SK-N-SH (cell line): ENCODE measurements at regions not wholly inside any gene's neighbourhood (a gene's known extent, or its start where the extent isn't known, plus 50 kb on each side); places are given as distances from the start of the nearest gene placed in this dataset.

Source experiments
- CTCF ChIA-PET: fragments of 300-600, 350-600 bp; formaldehyde crosslinking; extraction: SDS; loops from one replicate; lab custom pipeline; 2021; lab: Yijun Ruan, JAX
- POLR2A ChIA-PET: fragments of 350-600 bp; sonication (Branson Sonifier 250); formaldehyde crosslinking; extraction: SDS; loops from one replicate; lab custom pipeline; 2020; ENCODE audit warnings: antibody characterized with exemption, inconsistent platforms; lab: Yijun Ruan, JAX
- DNase-seq: peaks from one replicate; pipeline ENCODE4 v3.0.0; 2012
- H2AFZ ChIP-seq: fragments of 200-600 bp; sonication (generic); 2 replicates; pipeline ENCODE4 v1.8.1; 2016; ENCODE audit warnings: antibody characterized with exemption, mild to moderate bottlenecking, low read depth
- H3F3A ChIP-seq: fragments of 200-600 bp; sonication (generic); replicated peaks from 2 replicates; pipeline ENCODE3; 2016; ENCODE audit warnings: antibody characterized with exemption, mild to moderate bottlenecking; ENCODE audit not compliant: insufficient read depth
- H3K27ac ChIP-seq, 2 experiments: fragments of 200-500 bp in 1 of 2; fragments of 200-600 bp in 1 of 2; sonication (Bioruptor generic) in 1 of 2; sonication (generic), shearing (Covaris generic) in 1 of 2; 2 replicates each; pipeline versions ENCODE4 v1.5.1 to v1.6.1; 2014 to 2016; ENCODE audit warnings: low read depth in 2 of 2, inconsistent platforms in 1 of 2, low read length in 1 of 2, mild to moderate bottlenecking in 1 of 2, mixed read lengths in 1 of 2
- H3K27me3 ChIP-seq: fragments of 200-600 bp; sonication (generic), shearing (Covaris generic); 2 replicates; pipeline ENCODE4 v1.6.1; 2016; ENCODE audit warnings: mixed run types; ENCODE audit not compliant: insufficient read depth
- H3K36me3 ChIP-seq, 2 experiments: fragments of 200-500 bp in 1 of 2; fragments of 200-600 bp in 1 of 2; sonication (Bioruptor generic) in 1 of 2; sonication (generic) in 1 of 2; replicated peaks in 1 of 2; 2 replicates each; pipeline versions ENCODE3 to v1.5.1; 2014 to 2016; ENCODE audit warnings: low read length in 1 of 2, mild to moderate bottlenecking in 1 of 2; ENCODE audit not compliant: insufficient read depth in 2 of 2, control insufficient read depth in 1 of 2
- H3K4me1 ChIP-seq, 2 experiments: fragments of 200-500 bp in 1 of 2; fragments of 200-600 bp in 1 of 2; sonication (Bioruptor generic) in 1 of 2; sonication (generic), shearing (Covaris generic) in 1 of 2; 2 replicates each; pipeline versions ENCODE4 v1.5.1 to v1.6.1; 2014 to 2016; ENCODE audit warnings: low read depth in 1 of 2, low read length in 1 of 2, mixed run types in 1 of 2; ENCODE audit not compliant: insufficient read depth in 2 of 2, control insufficient read depth in 1 of 2
- H3K4me2 ChIP-seq: fragments of 200-600 bp; sonication (generic), shearing (Covaris generic); 2 replicates; pipeline ENCODE4 v1.6.1; 2017; ENCODE audit warnings: mixed run types
- H3K4me3 ChIP-seq, 2 experiments: fragments of 200-500 bp in 1 of 2; fragments of 200-600 bp in 1 of 2; sonication (Bioruptor generic) in 1 of 2; sonication (generic), shearing (Covaris generic) in 1 of 2; 2 replicates each; pipeline versions ENCODE4 v1.5.1 to v1.8.1; 2014 to 2016; ENCODE audit warnings: low read depth in 2 of 2, inconsistent platforms in 1 of 2, low read length in 1 of 2, mild to moderate bottlenecking in 1 of 2, mixed read lengths in 1 of 2, moderate library complexity in 1 of 2
- H3K79me2 ChIP-seq: fragments of 200-600 bp; sonication (generic); 2 replicates; pipeline ENCODE4 v1.8.1; 2017; ENCODE audit warnings: mild to moderate bottlenecking; ENCODE audit not compliant: insufficient read depth
- H3K9ac ChIP-seq: fragments of 200-600 bp; sonication (generic); 2 replicates; pipeline ENCODE4 v1.6.1; 2017; ENCODE audit warnings: mixed run types
- H3K9me2 ChIP-seq: fragments of 200-600 bp; sonication (generic); 2 replicates; pipeline ENCODE4 v1.6.1; 2017; ENCODE audit warnings: mixed run types
- H3K9me3 ChIP-seq: fragments of 200-600 bp; sonication (generic); 2 replicates; pipeline ENCODE4 v1.6.1; 2017; ENCODE audit warnings: mixed run types, mild to moderate bottlenecking, moderate library complexity
- H4K20me1 ChIP-seq: fragments of 200-600 bp; sonication (generic); 2 replicates; pipeline ENCODE4 v1.6.1; 2017; ENCODE audit warnings: mild to moderate bottlenecking, mixed run types; ENCODE audit not compliant: insufficient read depth
- CHD2 ChIP-seq: fragments of 150-350 bp; IDR thresholded peaks from 2 replicates; pipeline ENCODE4 v1.6.1; 2018; ENCODE audit warnings: low read length; ENCODE audit not compliant: partially characterized antibody
- ELF1 ChIP-seq: IDR thresholded peaks from 2 replicates; pipeline ENCODE4 v1.4.0; 2012
- EP300 ChIP-seq, 2 experiments: IDR thresholded peaks; 2 replicates each; pipeline versions ENCODE4 v1.4.0 to v1.6.1; 2012; ENCODE audit warnings: borderline replicate concordance in 1 of 2, low read depth in 1 of 2, low read length in 1 of 2
- FOXM1 ChIP-seq: IDR thresholded peaks from 2 replicates; pipeline ENCODE4 v1.4.0; 2012; ENCODE audit warnings: low read depth, mild to moderate bottlenecking
- JUND ChIP-seq: IDR thresholded peaks from 2 replicates; pipeline ENCODE4 v1.4.0; 2012
- MXI1 ChIP-seq: IDR thresholded peaks from 2 replicates; pipeline ENCODE4 v1.6.1; 2012; ENCODE audit warnings: mild to moderate bottlenecking, low read depth, low read length, improper control_type of control experiment
- NFIC ChIP-seq: IDR thresholded peaks from 2 replicates; pipeline ENCODE4 v1.4.0; 2012; ENCODE audit warnings: borderline replicate concordance
- NRF1 ChIP-seq: IDR thresholded peaks from 2 replicates; pipeline ENCODE4 v1.6.1; 2012; ENCODE audit warnings: low read depth, mild to moderate bottlenecking, low read length
- RAD21 ChIP-seq: IDR thresholded peaks from 2 replicates; pipeline ENCODE4 v1.6.1; 2012; ENCODE audit warnings: mild to moderate bottlenecking, low read length
- RCOR1 ChIP-seq: fragments of 150-350 bp; IDR thresholded peaks from 2 replicates; pipeline ENCODE4 v1.6.1; 2017; ENCODE audit warnings: antibody characterized with exemption, low read length
- RFX5 ChIP-seq: IDR thresholded peaks from 2 replicates; pipeline ENCODE4 v1.6.1; 2012; ENCODE audit warnings: mild to moderate bottlenecking, improper control_type of control experiment, low read length
- SMC3 ChIP-seq: IDR thresholded peaks from 2 replicates; pipeline ENCODE4 v1.6.1; 2012; ENCODE audit warnings: low read depth, low read length, improper control_type of control experiment
- TEAD4 ChIP-seq: IDR thresholded peaks from 2 replicates; pipeline ENCODE4 v1.4.0; 2012; ENCODE audit warnings: mild to moderate bottlenecking, borderline replicate concordance; ENCODE audit not compliant: insufficient read depth
- WGBS: methylation state at CpG from one replicate; pipeline ENCODE4 v1.1.6; 2017; ENCODE audit warnings: low lambda C conversion rate; 5-methylcytosine and 5-hydroxymethylcytosine counted together
- TF ChIP-seq, protein P1 (sequence below): fragments of 150-350 bp; IDR thresholded peaks from 2 replicates; pipeline ENCODE4 v1.6.1; 2017; ENCODE audit warnings: antibody characterized with exemption, low read length, low read depth, borderline replicate concordance
- TF ChIP-seq, protein P2 (sequence below): IDR thresholded peaks from 2 replicates; pipeline ENCODE4 v1.4.0; 2012; ENCODE audit warnings: low read depth
- TF ChIP-seq, protein P3 (sequence below): IDR thresholded peaks from 2 replicates; pipeline ENCODE4 v1.4.0; 2012; ENCODE audit warnings: low read depth, borderline replicate concordance
- TF ChIP-seq, protein P4 (sequence below): IDR thresholded peaks from 2 replicates; pipeline ENCODE4 v1.6.1; 2012; ENCODE audit warnings: mild to moderate bottlenecking, low read depth, low read length, moderate library complexity
- TF ChIP-seq, protein P5 (sequence below): fragments of 150-350 bp; IDR thresholded peaks from 2 replicates; pipeline ENCODE4 v1.6.1; 2016; ENCODE audit warnings: mild to moderate bottlenecking, low read depth, low read length

DNA sequence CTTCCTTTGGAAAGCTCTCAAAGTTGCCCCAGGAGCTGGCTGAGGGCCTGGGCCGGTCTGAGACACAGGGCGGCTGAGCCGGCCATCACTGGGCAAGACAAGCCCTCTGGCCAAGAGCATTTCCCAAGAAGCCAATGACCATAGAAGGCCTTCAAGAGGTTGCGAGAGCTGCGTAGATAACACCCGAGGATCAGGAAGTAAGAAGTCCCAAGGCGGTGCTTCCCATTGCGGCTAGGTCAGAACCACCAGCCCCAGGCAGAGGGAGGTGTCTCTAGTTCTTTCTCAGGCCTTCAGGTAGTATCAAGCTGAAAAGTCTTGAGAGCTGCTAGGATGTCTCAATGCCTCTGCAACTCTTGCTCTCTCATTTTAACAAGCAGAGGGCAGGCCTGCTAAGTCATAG is 54.0 kb upstream of the C5orf58 start:
- no peak for TF ChIP-seq JUND
- no peak for TF ChIP-seq EP300 (IDR thresholded peaks at IDR 0.05; ENCODE audit: borderline replicate concordance in 1 of 2, low read depth in 1 of 2, low read length in 1 of 2)
- no peak for TF ChIP-seq ELF1
- no peak for TF ChIP-seq RFX5
- TF ChIP-seq, protein P1, sequence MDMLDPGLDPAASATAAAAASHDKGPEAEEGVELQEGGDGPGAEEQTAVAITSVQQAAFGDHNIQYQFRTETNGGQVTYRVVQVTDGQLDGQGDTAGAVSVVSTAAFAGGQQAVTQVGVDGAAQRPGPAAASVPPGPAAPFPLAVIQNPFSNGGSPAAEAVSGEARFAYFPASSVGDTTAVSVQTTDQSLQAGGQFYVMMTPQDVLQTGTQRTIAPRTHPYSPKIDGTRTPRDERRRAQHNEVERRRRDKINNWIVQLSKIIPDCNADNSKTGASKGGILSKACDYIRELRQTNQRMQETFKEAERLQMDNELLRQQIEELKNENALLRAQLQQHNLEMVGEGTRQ, result no peak
- no peak for TF ChIP-seq RAD21
- TF ChIP-seq TEAD4, result no peak
- no peak for TF ChIP-seq NRF1
- TF ChIP-seq SMC3, result no peak
- TF ChIP-seq, protein P2, sequence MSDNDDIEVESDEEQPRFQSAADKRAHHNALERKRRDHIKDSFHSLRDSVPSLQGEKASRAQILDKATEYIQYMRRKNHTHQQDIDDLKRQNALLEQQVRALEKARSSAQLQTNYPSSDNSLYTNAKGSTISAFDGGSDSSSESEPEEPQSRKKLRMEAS, result no peak
- no peak for TF ChIP-seq CHD2
- TF ChIP-seq MXI1, result no peak
- TF ChIP-seq NFIC, result no peak
- TF ChIP-seq, protein P3, sequence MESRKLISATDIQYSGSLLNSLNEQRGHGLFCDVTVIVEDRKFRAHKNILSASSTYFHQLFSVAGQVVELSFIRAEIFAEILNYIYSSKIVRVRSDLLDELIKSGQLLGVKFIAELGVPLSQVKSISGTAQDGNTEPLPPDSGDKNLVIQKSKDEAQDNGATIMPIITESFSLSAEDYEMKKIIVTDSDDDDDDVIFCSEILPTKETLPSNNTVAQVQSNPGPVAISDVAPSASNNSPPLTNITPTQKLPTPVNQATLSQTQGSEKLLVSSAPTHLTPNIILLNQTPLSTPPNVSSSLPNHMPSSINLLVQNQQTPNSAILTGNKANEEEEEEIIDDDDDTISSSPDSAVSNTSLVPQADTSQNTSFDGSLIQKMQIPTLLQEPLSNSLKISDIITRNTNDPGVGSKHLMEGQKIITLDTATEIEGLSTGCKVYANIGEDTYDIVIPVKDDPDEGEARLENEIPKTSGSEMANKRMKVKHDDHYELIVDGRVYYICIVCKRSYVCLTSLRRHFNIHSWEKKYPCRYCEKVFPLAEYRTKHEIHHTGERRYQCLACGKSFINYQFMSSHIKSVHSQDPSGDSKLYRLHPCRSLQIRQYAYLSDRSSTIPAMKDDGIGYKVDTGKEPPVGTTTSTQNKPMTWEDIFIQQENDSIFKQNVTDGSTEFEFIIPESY, result no peak
- TF ChIP-seq FOXM1, result no peak
- TF ChIP-seq, protein P4, sequence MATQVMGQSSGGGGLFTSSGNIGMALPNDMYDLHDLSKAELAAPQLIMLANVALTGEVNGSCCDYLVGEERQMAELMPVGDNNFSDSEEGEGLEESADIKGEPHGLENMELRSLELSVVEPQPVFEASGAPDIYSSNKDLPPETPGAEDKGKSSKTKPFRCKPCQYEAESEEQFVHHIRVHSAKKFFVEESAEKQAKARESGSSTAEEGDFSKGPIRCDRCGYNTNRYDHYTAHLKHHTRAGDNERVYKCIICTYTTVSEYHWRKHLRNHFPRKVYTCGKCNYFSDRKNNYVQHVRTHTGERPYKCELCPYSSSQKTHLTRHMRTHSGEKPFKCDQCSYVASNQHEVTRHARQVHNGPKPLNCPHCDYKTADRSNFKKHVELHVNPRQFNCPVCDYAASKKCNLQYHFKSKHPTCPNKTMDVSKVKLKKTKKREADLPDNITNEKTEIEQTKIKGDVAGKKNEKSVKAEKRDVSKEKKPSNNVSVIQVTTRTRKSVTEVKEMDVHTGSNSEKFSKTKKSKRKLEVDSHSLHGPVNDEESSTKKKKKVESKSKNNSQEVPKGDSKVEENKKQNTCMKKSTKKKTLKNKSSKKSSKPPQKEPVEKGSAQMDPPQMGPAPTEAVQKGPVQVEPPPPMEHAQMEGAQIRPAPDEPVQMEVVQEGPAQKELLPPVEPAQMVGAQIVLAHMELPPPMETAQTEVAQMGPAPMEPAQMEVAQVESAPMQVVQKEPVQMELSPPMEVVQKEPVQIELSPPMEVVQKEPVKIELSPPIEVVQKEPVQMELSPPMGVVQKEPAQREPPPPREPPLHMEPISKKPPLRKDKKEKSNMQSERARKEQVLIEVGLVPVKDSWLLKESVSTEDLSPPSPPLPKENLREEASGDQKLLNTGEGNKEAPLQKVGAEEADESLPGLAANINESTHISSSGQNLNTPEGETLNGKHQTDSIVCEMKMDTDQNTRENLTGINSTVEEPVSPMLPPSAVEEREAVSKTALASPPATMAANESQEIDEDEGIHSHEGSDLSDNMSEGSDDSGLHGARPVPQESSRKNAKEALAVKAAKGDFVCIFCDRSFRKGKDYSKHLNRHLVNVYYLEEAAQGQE, result no peak
- TF ChIP-seq, protein P5, sequence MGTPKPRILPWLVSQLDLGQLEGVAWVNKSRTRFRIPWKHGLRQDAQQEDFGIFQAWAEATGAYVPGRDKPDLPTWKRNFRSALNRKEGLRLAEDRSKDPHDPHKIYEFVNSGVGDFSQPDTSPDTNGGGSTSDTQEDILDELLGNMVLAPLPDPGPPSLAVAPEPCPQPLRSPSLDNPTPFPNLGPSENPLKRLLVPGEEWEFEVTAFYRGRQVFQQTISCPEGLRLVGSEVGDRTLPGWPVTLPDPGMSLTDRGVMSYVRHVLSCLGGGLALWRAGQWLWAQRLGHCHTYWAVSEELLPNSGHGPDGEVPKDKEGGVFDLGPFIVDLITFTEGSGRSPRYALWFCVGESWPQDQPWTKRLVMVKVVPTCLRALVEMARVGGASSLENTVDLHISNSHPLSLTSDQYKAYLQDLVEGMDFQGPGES, result no peak
- no peak for TF ChIP-seq RCOR1
- ChIA-PET POLR2A (no interaction called here), CTCF (interaction anchor here (1.8 to 7.8 kb wide), 2 partner anchors 9 to 75 kb away, joined by 4 to 201 read pairs; partner anchors contain the start of gene FOXI1)
- Histone ChIP-seq H3K79me2 (no peaks in the 10 kb centered on the region), H2AFZ (no peak overlapping the region), H3K9ac (no peak overlapping the region), H3K9me3 (no peaks in the 10 kb centered on the region), H3K9me2 (no peaks in the 10 kb centered on the region), H4K20me1 (no peaks in the 10 kb centered on the region), H3K27ac (no peak overlapping the region), H3F3A (no peaks in the 10 kb centered on the region), H3K4me2 (no peak overlapping the region), H3K4me3 (no peak overlapping the region), H3K27me3 (no peaks in the 10 kb centered on the region), H3K4me1 (peaks cover 0 to 29% of the 10 kb centered on the region in 2 experiments; a peak in 2 of 4 replicates), H3K36me3 (no peaks in the 10 kb centered on the region)
- no peak for DNase-seq
- 85% methylated on average over 8 of the region's 8 CpGs for whole genome bisulfite sequencing
